Fibroblast of lung (primary cell): ENCODE measurements at regions not wholly inside any gene's neighbourhood (a gene's known extent, or its start where the extent isn't known, plus 50 kb on each side); places are given as distances from the start of the nearest gene placed in this dataset.
"Not testable (repeated sequence)": the region's sequence is repeated elsewhere in the genome, so short reads cannot be mapped to it uniquely, and the experiment has no call there.

Experiments
- EZH2 ChIP-seq: IDR thresholded peaks from 2 replicates; pipeline ENCODE4 v1.5.1; 2012; ENCODE audit warnings: low read length, control low read depth, mild to moderate bottlenecking; ENCODE audit errors: missing control alignments
- TF ChIP-seq, protein P1 (sequence below), 2 donors: IDR thresholded peaks in 1 of 2; conservative IDR thresholded peaks in 1 of 2; 1 replicate in 1 of 2; 2 replicates in 1 of 2; pipeline ENCODE4 v1.5.1; 2011 to 2012; ENCODE audit warnings: low read length in 2 of 2, control low read depth in 1 of 2, inconsistent platforms in 1 of 2, low read depth in 1 of 2, mild to moderate bottlenecking in 1 of 2

- TF ChIP-seq, protein P1, sequence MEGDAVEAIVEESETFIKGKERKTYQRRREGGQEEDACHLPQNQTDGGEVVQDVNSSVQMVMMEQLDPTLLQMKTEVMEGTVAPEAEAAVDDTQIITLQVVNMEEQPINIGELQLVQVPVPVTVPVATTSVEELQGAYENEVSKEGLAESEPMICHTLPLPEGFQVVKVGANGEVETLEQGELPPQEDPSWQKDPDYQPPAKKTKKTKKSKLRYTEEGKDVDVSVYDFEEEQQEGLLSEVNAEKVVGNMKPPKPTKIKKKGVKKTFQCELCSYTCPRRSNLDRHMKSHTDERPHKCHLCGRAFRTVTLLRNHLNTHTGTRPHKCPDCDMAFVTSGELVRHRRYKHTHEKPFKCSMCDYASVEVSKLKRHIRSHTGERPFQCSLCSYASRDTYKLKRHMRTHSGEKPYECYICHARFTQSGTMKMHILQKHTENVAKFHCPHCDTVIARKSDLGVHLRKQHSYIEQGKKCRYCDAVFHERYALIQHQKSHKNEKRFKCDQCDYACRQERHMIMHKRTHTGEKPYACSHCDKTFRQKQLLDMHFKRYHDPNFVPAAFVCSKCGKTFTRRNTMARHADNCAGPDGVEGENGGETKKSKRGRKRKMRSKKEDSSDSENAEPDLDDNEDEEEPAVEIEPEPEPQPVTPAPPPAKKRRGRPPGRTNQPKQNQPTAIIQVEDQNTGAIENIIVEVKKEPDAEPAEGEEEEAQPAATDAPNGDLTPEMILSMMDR (conservative IDR thresholded peaks at IDR 0.05 in 1 of 2, IDR thresholded peaks at IDR 0.05 in 1 of 2; ENCODE audit: low read depth in 1 of 2, low read length in 2 of 2) = not testable (repeated sequence)
- not testable (repeated sequence) for TF ChIP-seq EZH2
Observed at GRCh38 chr15:58323321-58323720, 108.5 kb upstream of the LIPC start.
